ENCODE measurements at regions not wholly inside any gene's neighbourhood (a gene's known extent, or its start where the extent isn't known, plus 50 kb on each side); places are given as distances from the start of the nearest gene placed in this dataset.
"Not testable (repeated sequence)": the region's sequence is repeated elsewhere in the genome, so short reads cannot be mapped to it uniquely, and the experiment has no call there.

DNA sequence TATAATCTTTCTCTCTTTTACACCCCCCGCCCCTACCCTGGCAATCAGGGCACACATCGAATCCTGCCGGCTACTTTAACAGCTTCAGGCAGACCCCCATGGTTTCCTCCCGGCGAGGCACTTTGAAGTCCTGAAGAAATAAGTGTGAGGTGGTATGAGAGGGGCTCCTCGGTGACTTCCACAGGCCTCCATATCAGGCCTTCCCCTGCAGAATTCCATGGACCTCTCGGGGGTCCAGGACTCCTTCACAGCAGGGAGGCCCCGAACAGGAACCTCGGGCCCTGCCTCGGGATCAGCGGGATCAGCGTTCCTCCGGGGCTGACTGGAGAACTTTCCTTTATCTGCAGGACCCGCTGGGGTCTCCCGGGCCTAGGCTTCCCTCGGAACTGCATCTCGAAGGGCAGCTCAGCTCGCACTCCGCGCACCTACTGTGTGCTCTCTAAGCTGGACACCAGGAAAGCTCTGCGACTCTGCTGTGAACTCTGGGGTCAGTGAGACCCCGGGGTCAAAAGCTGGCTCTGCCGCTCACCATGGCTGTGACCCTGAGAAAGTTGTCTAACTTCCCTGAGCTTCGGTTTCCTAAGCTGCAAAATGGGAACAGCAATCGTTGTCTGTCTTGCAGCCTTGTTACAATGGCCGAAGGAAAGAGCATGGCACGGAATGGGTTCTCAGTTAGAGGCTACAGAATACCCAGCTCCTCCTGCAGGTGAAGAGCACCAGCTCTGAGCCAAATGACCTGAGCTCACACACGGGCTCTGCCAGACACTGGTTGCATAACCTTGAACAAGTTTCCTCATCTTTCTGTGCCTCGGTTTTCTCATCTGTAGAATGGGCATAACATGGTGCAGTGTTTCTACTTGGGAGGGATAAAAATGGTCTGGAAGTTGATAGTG, 97.4 kb upstream of the ID2 start:
- no peak for DNase-seq

DNA sequence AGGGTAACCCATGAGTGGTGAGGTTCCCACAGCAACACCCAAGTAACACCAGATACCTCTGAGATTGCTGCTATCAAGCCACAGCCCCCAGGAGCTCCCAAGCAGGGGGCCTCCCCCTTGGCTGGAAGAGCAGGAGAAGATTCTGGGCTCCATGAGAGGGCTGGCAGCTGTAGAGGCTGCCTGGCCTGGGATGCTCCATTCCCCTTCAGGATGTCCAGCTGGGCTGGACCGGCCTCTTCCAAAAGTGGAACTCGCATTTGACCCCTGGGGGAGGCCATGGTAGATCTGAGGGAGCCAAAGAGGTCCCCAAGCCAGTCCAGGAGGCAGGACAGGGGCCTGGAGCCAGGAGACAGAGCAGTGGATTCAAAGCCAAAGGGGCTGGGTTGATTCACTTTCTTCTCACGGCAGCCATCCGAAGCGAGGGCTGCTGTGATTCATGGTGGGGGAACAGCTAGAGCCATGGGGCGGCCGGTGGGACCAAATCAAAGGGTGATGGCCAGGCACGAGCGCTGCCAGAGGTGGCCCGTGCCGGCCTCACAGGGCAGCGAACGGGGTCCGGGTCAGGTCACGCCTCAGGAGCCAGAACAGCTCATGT, 95.3 kb upstream of the ID2 start:
- DNase-seq: no peak

DNA sequence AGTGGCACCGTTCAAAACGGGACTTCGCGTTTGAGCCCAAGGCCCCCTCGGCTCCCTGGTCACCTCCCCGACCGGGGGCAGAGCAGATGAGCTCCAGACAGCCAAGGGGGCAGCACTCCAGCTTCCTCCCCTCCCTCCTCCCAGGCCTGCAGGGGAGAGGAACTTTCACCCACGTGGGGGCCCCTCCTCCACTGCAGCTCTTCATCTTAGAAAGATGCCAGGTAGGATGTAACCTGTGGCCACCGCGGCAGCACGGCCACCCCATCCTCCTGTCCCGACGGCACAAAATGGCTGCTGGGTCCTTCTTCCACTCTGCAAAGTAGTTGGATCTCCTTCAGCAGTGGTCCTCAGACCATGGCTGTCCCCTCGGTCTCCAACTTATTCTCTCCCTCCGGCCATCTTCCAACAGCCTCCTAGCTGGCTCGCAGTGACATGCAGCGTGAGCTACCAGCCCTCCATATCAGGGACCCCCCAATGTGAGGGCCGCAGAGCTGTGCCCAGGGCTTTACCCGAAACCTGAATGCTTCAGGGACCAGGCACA, 94.5 kb upstream of the ID2 start:
- no peak for DNase-seq

DNA sequence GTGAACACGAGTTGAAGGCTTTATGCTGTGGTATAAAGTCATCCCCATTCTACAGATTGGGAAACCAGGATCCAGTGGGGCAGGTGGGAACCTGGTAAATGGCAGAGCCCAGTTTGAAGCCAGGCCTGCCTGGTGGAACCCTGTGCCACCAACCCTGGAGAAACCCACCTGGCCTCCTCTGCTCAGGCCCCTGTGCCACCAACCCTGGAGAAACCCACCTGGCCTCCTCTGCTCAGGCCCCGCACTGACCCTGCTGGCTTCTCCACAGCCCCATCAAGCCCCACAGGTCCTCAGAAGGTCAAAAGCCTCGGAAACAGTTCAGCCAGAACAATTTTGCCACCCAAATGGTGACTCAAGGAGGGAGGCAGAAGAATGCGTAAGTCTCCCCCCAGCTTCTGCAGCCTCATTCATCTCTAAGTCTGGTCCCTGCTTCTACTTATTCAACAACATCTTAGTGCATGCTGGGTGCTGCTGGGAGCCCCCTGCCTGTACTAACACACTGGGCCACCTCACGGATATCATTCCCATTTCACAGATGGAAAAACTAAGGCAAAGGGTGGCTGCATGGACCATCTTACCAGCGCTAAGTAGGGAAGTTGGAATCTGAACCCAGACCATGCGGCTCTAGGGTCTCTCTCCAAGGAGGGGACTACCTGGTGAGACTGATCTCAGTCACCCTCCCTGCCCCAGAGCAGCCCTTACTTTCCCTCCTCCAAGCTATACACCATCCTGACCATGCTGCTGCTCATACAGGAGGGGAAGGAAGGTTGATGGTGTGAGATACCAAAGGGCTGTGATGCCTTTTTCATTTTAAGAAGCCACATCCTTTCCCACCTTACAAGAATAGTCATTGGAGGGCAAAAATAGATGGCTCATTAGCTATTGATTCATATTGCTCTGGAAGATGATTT, 93.7 kb upstream of the ID2 start:
- no peak for DNase-seq

DNA sequence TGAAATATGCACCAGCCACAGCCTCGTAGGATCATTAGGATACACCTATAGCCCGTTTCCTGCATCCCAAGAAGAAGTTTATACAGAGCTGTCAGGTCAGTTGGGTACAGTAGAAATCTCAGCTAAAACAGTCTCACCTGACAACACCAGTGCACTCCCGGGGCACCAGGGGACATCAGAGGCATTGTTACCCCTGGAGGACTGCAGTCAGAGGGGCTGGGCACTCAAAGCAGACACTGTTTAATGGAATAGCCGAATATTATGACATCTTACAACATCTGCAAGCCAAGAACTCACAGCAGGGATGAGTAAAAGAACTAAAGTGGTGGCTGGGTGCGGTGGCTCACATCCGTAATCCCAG, 93.0 kb upstream of the ID2 start:
- no peak for DNase-seq

DNA sequence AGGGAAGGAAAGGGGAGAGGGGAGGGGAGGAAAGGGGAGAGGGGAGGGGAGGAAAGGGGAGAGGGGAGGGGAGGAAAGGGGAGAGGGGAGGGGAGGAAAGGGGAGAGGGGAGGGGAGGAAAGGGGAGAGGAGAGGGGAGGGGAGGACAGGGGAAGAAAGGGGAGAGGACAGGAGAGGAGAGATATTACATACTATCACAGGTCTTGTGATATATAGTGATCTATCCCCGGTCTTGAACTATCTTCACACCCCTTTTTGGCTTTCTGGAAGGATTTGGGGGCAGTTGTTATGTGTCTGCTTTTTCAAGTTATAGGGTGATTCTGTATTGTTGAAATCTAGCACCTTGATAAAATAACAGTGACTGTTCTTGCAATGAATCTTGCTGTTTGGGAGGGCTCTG, 92.1 kb upstream of the ID2 start:
- DNase-seq: no peak

DNA sequence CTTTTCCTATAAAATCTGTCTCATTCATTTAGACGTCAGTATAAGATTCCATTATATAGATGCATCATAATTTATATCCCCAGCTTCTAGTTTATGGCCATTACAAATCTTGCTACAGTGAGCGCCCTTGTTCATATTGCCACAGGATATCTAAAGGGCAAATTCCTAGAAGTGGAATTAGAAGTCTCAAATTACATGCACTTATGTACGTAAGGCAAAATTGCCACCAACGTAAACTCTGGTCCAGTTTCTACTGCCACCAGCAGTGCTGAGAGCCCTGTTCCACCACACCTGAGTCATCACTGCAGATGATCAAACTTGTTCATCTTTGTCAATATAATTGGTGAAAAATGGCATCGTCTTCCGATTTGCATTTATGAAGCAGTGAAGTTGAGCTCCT, 90.9 kb upstream of the ID2 start:
- DNase-seq: no peak

DNA sequence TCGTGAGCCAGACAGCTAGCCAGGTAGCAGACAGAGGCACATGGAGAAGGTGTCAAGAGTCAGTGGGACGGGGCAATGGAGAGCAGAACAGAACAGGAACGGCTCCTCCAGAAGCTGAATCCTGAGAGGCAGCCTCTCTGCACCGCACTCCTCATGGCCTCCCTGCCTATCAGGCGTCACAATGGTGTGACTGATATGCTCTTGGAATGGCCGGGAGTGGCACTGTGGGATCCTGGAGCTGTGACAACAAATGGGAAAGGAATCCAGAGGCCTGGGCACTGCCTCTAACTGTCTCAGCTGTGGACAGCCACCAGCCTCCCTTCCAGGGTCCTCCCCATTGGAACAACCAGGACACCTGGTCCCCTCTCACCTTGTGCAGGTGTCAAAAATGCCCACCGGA, 89.1 kb upstream of the ID2 start:
- no peak for DNase-seq

DNA sequence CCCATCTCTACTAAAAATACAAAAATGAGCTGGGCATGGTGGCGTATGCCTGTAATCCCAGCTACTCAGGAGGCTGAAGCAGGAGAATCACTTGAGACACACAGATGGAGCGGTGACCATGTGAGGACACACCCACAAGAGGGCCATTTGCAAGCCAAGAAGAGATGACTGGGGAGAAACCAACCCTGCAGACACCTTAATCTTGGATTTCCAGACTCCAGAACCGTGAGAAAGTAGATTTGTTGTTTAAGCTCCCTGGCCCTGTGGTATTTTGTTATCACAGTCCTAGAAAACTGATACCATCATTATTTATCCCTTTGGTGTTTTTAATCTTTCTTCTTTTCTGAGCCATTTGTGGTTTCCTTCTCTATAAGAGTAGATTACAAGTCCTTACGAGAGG, 88.6 kb upstream of the ID2 start:
- no peak for DNase-seq

DNA sequence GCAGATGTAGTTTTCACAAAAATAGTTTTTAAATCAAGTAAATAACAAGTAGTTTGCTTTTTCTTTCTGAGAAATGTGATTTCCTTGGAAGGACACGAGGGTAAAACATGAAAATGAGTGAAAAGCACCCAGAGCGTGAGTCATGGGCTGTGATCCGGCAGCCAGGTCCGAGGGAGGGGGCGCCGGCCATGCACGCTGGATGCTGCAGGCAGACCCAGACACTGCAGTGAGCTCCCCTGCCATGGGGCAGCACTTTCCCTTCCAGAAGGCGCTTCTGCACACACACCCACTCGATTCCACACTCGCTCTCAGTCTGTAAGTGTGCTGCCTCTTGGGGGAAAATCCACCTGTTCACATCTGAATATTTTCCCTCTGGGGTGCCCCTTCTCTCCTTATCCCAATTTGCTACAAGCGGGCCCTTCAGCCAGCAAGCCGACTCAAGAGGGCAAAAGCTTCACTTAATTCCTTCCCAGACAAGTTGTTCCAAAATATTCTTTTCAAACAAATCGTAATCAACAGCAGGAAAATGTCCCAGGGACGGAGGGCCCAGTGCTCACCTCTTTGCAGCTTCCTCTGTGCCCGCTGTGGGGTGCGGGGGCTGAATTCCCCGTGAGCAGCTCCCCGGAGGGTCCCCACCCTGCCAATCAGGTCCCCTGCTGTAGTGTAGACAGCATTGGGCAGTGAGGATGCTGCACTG, 87.0 kb upstream of the ID2 start:
- no peak for DNase-seq

DNA sequence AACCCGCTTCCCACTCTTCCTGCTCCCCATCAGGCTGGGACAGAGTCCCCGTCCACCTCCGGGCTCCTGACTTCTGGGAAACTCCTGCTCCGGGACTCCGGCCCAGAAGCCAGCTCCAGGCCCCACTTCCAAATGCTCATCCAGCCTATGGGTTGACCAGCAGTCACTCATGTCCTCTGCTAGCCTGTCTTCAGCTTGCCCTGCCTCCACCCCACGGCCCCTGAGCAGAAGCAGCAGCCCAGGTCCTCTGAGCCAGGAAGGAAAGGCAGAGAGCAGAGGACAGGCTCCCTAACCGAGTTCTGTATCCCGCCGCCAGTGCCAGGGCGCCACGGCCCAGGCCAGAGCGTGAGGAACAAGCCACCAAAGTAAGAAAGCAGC, 86.4 kb upstream of the ID2 start:
- DNase-seq: no peak

DNA sequence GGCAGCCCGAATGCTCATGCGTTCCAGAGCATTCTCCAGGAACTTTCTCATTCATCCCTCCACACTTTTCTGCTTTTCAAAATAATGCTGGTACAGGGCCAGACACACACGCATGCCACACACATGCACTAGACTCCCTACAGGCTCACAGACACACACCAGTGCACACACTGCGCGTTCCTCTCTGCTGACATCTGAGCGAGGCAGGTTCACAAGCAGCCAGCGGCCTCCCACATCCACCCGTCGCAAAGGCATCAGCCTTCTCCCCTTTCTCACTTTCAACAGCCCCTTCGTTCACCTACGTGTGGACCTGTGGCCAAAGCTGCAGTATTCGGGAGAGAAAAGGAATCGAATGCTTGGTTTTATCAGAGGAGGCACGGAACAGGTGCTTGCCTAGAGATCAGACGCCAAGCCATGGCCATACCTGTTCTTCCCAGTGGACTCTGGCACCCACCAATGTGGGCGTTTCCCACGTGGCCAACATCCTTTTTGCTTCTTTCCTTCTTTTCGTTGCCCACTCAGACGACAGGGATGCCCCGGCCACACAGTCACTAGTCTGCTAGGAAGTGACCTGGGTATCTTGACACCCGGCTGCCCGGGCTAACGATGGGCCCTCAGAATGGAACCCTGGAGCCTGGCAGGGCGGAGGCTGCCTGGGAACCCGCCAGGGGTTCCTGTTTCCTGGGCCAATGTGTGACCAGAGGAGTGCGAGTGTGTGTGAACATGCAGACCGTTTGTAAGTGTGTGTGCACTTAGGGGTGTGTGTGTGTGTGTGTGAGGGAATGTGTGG, 85.8 kb upstream of the ID2 start:
- no peak for DNase-seq

DNA sequence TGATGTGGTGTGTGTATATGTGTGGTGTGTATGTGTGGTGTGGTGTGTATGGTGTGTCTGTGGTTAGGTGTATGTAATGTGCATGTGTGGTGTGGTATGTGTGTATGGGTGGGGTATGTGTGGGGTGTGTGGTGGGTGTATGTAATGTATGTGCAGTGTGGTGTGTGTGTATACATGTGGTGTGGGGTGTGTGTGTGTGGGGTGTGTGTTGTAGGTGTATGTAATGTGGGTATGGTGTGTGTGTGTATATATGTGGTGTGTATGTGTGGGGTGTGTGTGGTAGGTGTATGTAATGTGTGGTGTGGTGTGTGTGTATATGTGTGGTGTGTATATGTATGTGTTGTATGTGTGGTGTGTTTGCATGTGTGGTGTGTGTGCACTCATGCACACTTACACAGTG, 84.8 kb upstream of the ID2 start:
- no peak for DNase-seq

DNA sequence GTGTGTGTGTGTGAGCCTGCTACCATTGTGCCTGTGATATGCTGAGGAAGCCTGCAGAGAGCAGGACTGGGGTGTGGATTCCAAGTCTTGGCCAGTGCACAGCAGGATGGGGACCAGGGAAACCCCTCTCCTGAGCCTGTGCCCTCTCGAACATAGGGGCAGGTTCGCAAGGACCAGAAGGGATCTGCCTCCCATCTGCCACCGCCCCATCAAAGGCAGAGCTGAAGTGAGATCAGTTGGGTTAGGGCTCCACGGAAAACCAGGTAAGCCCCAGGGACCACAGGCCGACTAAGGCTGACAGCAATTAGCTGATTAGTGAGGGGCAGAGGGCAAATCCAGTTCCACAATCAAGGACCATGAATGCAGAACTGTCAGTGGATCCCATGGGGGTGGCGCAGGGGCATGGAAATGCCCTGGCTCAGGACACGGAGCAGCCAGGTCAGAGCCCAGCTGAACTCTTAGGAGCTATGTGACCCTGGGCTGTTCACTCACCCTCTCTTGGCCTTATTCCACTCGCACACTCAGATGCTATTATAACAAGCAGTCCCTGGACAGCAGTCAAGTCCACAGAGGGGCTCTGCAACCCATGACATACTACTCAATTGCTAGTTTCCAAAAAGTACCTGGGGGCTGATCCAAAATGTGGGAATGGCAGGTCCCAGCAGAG, 84.2 kb upstream of the ID2 start:
- no peak for DNase-seq

DNA sequence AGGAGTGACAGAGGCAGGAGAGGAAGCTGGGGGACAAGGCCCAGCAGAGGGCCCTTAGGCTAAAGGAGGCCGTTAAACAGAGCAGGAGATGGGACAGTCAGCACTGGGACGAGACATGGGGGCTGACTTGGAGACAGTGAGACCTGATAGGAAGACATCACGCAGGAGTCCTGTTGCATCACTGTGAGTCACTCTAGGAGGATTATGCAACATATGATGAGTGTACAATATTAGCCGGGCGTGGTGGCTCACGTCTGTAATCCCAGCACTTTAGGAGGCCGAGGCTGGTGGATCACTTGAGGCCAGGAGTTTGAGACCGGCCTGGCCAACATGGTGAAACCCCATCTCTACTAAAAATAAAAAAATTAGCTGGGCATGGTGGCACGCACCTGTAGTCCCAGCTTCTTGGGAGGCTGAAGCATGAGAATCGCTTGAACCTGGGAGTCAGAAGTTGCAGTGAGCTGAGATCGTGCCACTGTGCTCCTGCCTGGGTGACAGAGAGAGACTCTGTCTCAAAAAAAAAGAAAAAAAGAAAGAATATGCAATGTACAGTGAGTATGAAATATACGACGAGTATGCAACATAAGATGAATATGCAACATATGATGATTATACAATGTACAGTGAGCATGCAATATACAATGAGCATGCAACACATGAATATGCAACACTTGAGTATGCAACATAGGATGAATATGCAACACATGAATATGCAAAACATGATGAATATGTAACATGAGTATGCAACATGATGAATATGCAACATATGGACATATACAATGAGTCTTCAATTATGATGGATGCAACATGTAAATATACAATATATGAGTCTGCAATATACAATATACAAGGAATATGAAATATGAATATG, 83.3 kb upstream of the ID2 start:
- DNase-seq: no peak

DNA sequence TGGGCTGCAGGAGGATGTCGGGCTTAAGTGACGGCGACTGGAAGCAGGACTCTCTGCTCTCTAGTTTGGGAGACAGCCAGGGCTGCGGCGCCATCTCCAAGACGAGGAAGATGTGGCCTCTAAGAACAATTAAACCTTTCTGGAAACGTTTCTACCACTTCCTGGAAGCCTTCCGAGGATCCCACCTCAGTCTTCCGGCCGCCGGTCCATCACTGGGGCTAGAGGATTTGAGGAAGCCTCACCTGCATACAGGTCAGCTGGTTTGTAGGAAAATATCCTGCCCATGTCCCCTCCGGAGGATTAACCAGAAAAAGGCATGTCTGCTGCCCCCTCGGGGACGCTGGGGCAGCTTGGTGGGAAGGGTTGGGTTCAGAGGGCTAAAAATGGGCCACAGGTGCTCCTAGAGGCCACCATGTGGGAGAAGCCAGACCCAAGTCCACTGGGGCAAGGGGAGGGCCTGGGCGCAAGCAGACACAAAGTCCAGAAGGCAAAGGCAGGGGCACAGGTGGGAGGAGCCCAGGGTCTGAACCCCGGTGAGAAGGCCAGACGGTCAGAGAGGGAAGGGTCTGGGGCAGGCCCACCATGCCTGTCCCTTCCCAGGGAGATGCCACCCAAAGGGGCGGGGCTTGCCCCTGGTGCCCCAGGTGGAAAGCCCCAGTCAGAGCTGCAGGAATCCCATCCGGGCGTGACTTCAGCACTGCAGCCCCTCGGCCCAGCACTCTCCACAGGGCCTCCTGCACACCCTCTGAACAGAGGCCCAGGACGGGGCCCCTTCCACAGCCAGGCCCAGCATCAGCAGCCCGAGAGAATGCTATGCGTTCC, 82.2 kb upstream of the ID2 start:
- DNase-seq: no peak

DNA sequence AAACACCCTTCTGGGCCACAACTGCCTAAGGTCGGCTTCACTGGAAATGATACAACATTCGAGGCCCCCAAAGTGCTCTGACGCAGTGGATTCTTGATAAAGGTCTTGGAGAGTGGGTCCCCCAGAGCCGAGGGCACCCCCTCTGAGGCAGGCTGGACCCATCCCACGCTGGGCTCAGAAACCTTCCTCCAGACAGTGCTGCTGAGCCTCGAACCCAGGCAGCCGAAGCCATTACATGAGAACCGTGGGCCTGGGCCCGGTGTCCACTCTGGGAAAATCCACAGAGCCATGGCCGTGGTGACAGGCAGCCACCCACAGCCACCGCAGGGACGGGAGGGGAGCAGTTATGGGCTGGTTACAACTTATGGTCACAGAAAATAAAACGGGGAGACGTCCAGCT, 81.4 kb upstream of the ID2 start:
- no peak for DNase-seq

DNA sequence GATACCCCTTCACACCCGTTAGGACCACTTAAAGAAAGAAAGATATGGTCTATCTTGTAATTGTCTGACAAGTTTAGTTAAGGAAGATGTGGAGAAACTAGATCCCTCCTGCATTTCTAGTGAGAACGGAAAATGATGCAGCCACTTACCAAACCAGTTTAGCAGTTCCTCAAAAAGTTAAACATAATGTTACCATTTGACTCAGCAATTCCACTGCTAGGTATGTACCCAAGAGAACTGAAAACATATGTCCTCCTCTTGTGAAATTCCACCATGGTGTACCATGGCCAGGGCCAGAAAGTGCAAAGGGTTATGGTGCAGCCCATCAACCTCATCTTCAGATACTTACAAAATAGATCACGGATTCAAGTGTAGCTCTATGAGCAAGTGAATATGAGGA, 79.0 kb upstream of the ID2 start:
- DNase-seq: no peak

DNA sequence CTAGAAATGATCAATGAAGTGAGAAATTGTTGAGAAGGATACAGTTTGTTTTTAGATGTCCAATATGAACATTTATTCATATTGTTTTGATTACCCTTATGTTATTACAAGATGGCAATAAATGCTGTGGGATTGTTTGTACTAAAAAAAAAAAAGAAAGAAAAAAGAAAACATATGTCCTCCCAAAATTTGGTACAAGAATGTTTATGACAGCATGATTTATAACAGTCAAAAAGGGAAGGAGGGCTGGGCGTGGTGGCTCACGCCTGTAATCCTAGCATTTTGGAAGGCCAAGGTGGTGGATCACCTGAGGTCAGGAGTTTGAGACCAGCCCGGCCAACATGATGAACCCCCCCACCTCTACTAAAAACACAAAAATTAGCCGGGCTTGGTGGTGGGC, 78.5 kb upstream of the ID2 start:
- not testable (repeated sequence) for DNase-seq

DNA sequence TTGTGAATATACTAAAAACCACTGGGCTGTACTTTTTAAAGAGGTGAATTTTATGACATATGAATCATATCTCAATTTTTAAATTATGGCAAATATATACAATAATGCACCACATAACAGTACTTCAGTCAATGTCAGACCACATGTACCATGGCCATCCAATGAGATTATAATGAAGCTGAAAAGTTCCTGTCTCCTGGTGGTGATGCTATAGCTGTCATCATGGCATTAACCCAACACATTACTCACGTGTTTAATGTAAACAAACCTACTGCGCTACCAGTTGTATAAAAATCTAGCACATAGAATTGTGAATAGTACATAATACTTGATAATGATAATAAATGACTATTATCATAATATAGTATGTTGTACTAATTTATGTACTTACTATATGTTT, 77.6 kb upstream of the ID2 start:
- no peak for DNase-seq
